Hepatocyte (in vitro differentiated cells): ENCODE measurements at regions not wholly inside any gene's neighbourhood (a gene's known extent, or its start where the extent isn't known, plus 50 kb on each side); places are given as distances from the start of the nearest gene placed in this dataset.

ENCODE experiments used
- DNase-seq: peaks from one replicate; pipeline ENCODE4 v3.0.0-alpha.2; 2016; ENCODE audit warnings: low spot score
- H2AFZ ChIP-seq: fragments of 200-600 bp; sonication (generic); 2 replicates; pipeline ENCODE4 v1.6.0; 2016; ENCODE audit warnings: antibody characterized with exemption, mild to moderate bottlenecking
- H3K27ac ChIP-seq: fragments of 200-600 bp; sonication (generic); 2 replicates; pipeline ENCODE4 v1.5.1; 2016; ENCODE audit warnings: mild to moderate bottlenecking
- H3K27me3 ChIP-seq: fragments of 200-600 bp; sonication (generic); 2 replicates; pipeline ENCODE4 v1.6.1; 2016
- H3K36me3 ChIP-seq: fragments of 200-600 bp; sonication (generic); replicated peaks from 2 replicates; pipeline ENCODE4 v1.5.1; 2016; ENCODE audit warnings: low read depth; ENCODE audit not compliant: insufficient read depth
- H3K4me1 ChIP-seq: fragments of 200-600 bp; sonication (generic); 2 replicates; pipeline ENCODE4 v1.5.1; 2016; ENCODE audit warnings: mild to moderate bottlenecking, moderate library complexity; ENCODE audit not compliant: insufficient read depth
- H3K4me2 ChIP-seq: fragments of 200-600 bp; sonication (generic); 2 replicates; pipeline ENCODE4 v1.6.0; 2016
- H3K4me3 ChIP-seq: fragments of 200-600 bp; sonication (generic); 2 replicates; pipeline ENCODE4 v1.5.1; 2016; ENCODE audit warnings: mild to moderate bottlenecking
- H3K79me2 ChIP-seq: fragments of 200-600 bp; sonication (generic); 2 replicates; pipeline ENCODE4 v1.6.0; 2017; ENCODE audit warnings: mild to moderate bottlenecking
- H3K9me2 ChIP-seq: fragments of 200-600 bp; sonication (generic); replicated peaks from 2 replicates; pipeline ENCODE4 v1.6.0; 2017; ENCODE audit warnings: mild to moderate bottlenecking; ENCODE audit not compliant: insufficient read depth
- H3K9me3 ChIP-seq: fragments of 200-600 bp; sonication (generic); 2 replicates; pipeline ENCODE4 v1.5.1; 2016; ENCODE audit warnings: low read depth, mild to moderate bottlenecking
- H4K20me1 ChIP-seq: fragments of 200-600 bp; sonication (generic); 2 replicates; pipeline ENCODE4 v1.6.0; 2016; ENCODE audit warnings: mild to moderate bottlenecking; ENCODE audit not compliant: insufficient read depth, poor library complexity, severe bottlenecking
- EZH2 ChIP-seq: fragments of 200-600 bp; sonication (generic); IDR thresholded peaks from 2 replicates; pipeline ENCODE4 v1.6.1; 2016; ENCODE audit warnings: antibody characterized with exemption, mild to moderate bottlenecking, borderline replicate concordance
- EZH2phosphoT487 ChIP-seq: fragments of 200-600 bp; sonication (generic); IDR thresholded peaks from one replicate; pipeline ENCODE4 v1.6.1; 2018; ENCODE audit warnings: antibody characterized with exemption, mild to moderate bottlenecking, low read depth, moderate library complexity; ENCODE audit not compliant: unreplicated experiment, severe bottlenecking
- WGBS: methylation state at CpG from one replicate; pipeline ENCODE4 v1.1.6; 2016; ENCODE audit warnings: low lambda C conversion rate; ENCODE audit errors: missing lambda C conversion rate; 5-methylcytosine and 5-hydroxymethylcytosine counted together
- TF ChIP-seq, protein P1 (sequence below): fragments of 200-600 bp; sonication (generic); IDR thresholded peaks from 2 replicates; pipeline ENCODE4 v1.5.1; 2016; ENCODE audit warnings: antibody characterized with exemption, mild to moderate bottlenecking; ENCODE audit not compliant: poor library complexity

DNA sequence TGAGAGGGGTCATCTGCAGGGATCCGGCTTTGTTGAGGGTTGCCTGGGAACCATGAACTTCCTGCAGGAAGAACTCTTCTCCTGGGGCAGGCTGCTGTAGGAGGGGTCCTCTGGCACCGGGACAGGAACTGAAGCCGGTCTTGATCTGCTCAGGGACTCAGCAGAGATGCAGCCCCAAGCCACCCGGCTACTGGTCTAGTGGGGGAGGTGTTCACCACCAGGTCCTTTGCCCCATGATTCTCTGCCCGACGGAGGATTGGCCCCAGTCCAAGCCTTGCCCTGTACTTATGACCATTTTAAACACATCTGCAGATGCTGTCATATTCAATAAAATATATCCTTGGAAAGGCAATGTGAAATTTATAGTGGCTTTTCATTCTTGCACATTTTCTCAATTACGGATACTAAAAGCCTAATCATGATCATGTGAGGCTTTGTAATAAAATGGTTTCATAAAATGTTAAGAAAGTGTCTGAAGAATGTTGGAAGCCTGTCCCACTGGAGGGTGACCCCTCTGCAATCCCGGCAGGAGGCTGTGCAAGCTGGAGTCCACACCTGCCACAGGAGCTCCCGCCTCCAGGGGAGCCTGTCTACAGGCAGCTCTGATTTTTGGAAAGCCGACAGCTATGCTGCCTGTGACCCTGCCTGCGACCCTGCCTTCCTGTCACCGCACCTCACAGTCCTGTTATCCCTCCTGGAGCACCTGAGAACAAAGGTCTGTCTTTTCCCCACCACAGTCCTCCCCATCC is 98.8 kb upstream of the TAF1B start:
- Histone ChIP-seq H3K27ac (no peak overlapping the region), H3K36me3 (no peaks in the 10 kb centered on the region), H3K79me2 (no peaks in the 10 kb centered on the region), H2AFZ (no peak overlapping the region), H3K4me3 (no peak overlapping the region), H3K9me2 (no peaks in the 10 kb centered on the region), H4K20me1 (no peaks in the 10 kb centered on the region), H3K4me2 (no peak overlapping the region), H3K4me1 (no peaks in the 10 kb centered on the region), H3K9me3 (no peaks in the 10 kb centered on the region), H3K27me3 (no peaks in the 10 kb centered on the region)
- WGBS, result 52% methylated on average over 12 of the region's 12 CpGs
- no peak for DNase-seq
- TF ChIP-seq EZH2 (no peak), EZH2phosphoT487 (no peak)
- TF ChIP-seq, protein P1, sequence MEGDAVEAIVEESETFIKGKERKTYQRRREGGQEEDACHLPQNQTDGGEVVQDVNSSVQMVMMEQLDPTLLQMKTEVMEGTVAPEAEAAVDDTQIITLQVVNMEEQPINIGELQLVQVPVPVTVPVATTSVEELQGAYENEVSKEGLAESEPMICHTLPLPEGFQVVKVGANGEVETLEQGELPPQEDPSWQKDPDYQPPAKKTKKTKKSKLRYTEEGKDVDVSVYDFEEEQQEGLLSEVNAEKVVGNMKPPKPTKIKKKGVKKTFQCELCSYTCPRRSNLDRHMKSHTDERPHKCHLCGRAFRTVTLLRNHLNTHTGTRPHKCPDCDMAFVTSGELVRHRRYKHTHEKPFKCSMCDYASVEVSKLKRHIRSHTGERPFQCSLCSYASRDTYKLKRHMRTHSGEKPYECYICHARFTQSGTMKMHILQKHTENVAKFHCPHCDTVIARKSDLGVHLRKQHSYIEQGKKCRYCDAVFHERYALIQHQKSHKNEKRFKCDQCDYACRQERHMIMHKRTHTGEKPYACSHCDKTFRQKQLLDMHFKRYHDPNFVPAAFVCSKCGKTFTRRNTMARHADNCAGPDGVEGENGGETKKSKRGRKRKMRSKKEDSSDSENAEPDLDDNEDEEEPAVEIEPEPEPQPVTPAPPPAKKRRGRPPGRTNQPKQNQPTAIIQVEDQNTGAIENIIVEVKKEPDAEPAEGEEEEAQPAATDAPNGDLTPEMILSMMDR, result no peak

DNA sequence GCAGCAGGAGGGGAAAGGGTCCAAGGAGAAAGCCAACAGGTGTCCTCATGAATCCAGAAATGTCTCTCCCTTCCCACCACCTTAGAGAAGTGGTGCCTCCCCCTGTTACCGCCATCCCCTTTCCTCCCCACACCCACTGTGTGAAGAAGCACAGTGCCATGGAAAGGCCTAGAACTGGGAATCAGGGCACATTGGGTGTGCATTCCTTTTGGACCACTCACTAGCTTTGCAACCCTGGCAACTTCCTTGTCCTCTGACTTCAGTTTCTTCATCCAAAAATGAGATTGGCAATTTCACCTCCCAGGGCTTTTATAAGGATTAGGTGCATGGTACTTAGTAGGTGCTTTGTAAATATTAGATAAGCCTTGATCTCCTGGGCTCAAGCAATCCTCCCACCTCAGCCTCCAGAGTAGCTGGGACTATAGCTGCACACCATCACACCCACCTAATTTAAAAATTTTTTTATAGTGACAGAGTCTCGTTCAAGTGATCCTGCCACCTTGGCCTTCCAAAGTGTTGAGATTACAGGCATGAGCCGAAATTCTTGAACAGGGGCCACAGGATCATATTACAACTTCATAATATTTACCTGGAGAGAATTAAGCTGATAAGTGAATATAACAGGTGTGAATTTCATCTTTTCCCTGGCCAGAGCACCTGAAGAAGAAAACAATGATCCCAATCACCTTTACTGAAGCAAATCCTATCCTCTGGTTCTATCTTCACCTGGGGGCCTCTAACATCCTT is 97.9 kb upstream of the TAF1B start:
- Histone ChIP-seq H3K4me1 (no peaks in the 10 kb centered on the region), H3K36me3 (no peaks in the 10 kb centered on the region), H3K9me2 (no peaks in the 10 kb centered on the region), H3K27me3 (no peaks in the 10 kb centered on the region), H3K4me2 (no peak overlapping the region), H2AFZ (no peak overlapping the region), H4K20me1 (no peaks in the 10 kb centered on the region), H3K27ac (no peak overlapping the region), H3K4me3 (no peak overlapping the region), H3K9me3 (no peaks in the 10 kb centered on the region), H3K79me2 (no peaks in the 10 kb centered on the region)
- DNase-seq, result no peak
- 59% methylated on average over 3 of the region's 3 CpGs for WGBS
- TF ChIP-seq, protein P1, result no peak
- TF ChIP-seq EZH2 (no peak), EZH2phosphoT487 (no peak)

DNA sequence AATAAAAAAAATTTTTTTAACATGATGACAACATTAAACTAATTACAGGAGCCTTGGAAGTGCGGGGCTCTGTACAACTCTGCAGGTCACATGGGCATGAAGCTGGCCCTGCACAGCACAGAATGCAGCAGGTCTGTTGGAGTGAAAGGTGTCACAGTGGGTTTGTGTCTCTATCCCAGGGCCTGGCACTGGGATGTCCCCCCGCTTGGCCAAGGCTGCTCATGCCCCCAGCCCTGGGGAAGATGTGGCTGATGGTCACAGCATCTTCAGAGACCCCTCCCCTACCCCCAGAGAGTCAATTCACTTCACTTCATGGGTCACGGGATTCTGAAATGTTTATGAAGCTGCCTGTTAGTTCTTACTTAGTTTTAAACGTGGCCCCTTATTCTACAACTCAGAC is 95.9 kb upstream of the TAF1B start:
- H3K27me3 ChIP-seq, result no peaks in the 10 kb centered on the region
- H3K9me2 ChIP-seq, result no peaks in the 10 kb centered on the region
- H3K4me1 ChIP-seq, result no peaks in the 10 kb centered on the region
- DNase-seq, result no peak
- no peak overlapping the region for H3K4me3 ChIP-seq
- no peaks in the 10 kb centered on the region for H3K79me2 ChIP-seq
- no peaks in the 10 kb centered on the region for H3K9me3 ChIP-seq
- H3K4me2 ChIP-seq, result no peak overlapping the region
- TF ChIP-seq EZH2 (no peak), EZH2phosphoT487 (no peak)
- TF ChIP-seq, protein P1, result no peak
- no peaks in the 10 kb centered on the region for H3K36me3 ChIP-seq
- H3K27ac ChIP-seq, result no peak overlapping the region
- H4K20me1 ChIP-seq, result no peaks in the 10 kb centered on the region
- H2AFZ ChIP-seq, result no peak overlapping the region
- 78% methylated on average over 4 of the region's 4 CpGs for WGBS
